GM21390 (cell line): ENCODE measurements at regions not wholly inside any gene's neighbourhood (a gene's known extent, or its start where the extent isn't known, plus 50 kb on each side); places are given as distances from the start of the nearest gene placed in this dataset.
"Not testable (repeated sequence)": the region's sequence is repeated elsewhere in the genome, so short reads cannot be mapped to it uniquely, and the experiment has no call there.

Experiments
- ATAC-seq: cut with Tn5 transposase; IDR thresholded peaks from one replicate; pipeline ENCODE4 v1.9.1; 2021; ENCODE audit not compliant: unreplicated experiment

DNA sequence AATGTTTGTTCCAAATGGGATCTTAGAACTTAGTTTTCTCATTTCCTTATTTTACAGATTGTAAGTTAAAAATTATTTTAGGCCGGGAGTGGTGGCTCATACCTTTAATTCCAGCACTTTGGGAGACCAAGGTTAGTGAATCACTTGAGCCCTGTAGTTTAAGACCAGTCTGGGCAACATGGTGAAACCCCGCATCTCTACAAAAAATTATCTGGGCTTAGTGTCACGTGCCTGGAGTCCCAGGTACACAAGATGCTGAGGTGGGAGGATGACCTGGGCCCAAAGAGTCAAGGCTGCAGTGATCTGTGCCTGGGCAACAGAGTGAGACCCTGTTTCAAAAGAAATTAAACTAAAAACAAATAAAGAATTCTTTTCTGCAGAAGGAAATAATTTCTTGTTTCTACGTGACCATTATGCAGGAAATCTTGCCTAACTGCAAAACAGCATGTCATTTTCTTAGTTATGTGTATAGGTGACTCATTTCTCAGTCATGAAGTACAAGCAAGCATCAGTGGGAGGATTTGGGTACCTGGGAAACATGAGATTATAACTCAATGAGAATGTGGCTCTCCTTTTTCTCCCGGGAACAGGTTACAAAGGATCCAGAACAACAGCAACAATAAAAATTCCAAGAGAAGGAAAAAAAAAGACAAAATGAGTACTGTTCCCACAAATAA is 375.1 kb upstream of the ST8SIA4 start:
- ATAC-seq, result no peak

DNA sequence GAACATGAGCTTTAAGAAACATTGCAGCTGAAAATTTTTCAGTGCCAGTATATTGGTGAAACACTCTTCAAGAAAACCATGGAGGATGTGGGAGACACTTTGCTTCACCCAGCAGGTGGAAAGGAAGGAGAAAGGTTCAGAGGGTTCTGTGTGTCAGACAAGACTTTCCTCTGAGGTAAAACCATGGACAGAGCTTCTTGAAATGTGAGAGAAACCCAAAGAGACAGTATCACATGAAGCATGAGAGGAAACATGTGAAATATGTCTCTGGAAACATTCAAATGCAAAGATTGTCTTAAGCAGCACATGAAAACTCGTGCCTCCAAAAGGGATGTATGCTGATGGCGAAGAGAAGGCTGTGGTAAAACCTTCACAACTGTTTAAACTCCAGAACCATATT is 368.9 kb upstream of the ST8SIA4 start:
- ATAC-seq, result no peak

DNA sequence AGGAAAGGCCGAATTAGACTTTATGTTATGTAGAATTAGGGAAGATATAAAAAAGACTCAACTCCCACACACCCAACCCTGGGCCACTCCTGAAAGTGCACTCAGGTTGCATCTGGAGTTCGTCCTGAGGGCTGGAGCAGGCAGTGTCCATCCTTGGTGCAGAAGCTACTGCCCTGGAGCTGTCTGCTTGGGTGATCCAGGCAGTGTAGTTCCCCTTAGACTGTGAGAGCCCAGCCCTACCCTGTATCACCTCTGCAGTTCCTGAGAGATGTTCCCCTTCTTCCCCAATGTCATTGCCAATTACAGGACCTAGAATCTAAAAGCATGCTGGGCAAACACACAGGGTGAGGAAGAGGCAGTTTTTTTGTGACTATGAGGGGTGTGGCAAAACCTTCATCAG is 368.3 kb upstream of the ST8SIA4 start:
- ATAC-seq, result no peak

DNA sequence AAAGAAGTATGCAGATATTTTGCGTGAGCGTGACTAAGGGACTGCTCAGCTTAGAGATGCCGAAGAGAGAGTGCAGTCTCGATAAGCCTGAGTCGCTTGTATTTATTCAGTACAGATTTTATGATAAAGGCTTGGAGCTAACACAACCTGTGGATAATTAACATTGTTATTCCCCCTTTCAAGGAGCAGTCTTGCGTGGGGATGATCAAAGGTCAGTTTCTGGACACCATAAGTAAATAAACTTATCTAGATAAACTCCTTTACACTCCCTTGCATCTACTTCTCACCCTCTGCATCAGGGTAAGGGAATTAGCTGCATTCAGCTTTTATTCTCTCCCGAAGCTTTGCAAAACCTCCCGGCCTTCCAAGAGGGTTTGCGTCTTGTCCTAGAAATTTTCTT is 357.8 kb upstream of the ST8SIA4 start:
- no peak for ATAC-seq

DNA sequence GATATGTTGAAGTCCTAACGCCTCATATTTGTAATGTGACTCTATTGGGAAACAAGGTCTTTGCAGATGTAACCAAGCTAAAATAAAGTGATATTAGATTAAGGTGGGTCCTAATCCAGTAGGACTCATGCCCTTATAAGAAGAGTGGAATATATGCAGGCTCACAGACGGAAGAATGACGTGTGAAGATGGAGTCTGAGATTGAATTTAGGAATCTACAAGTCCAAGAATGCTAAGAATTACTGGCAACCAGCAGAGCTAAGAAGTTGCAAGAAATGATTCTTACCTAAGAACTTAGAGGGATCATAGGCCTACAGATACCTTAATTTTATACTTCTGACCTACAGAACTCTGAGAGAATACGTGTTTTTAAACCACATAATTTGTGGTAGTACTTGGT is 350.0 kb upstream of the ST8SIA4 start:
- ATAC-seq, result no peak

DNA sequence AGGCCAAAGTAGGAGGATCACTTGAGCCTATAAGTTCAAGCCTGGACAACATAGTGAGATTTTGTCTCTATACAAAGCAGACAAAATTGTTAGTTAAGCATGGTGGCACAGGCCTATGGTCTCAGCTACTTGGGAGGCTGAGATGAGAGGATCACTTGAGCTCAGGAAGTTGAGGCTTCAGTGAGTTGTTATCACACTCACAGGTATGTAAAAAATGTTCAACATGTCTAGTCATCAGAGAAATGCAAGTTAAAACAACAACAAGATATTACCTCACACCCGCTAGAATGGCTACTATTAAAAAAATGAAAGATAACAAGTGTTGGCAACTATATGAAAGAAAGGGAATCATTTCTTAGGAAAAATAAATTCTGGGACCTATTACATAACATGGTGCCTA is 341.5 kb upstream of the ST8SIA4 start:
- ATAC-seq, result no peak

DNA sequence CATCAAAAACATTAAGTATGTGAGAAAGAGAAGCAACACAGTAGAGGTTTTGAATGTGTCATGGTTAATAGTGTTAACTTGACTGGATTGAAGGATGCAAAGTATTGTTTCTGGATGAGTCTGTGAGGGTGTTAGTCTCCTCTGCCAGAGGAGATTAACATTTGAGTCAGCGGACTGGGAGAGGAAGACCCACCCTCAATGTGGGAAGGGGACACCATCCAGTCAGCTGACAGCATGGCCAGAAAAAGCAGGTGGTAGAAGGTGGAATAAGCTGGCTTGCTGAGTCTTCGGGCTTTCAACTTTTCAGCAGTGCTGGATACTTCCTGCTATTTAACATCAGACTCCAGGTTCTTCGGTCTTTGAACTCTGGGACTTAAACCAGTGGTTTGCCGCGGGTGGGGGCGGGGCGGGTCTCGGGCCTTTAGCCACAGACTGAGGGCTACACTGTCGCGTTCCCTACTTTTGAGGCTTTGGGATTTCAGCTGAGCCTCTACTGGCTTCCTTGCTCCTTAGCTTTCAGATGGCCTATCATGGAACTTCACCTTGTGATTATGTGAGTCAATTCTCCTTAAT is 309.9 kb upstream of the ST8SIA4 start:
- no peak for ATAC-seq

DNA sequence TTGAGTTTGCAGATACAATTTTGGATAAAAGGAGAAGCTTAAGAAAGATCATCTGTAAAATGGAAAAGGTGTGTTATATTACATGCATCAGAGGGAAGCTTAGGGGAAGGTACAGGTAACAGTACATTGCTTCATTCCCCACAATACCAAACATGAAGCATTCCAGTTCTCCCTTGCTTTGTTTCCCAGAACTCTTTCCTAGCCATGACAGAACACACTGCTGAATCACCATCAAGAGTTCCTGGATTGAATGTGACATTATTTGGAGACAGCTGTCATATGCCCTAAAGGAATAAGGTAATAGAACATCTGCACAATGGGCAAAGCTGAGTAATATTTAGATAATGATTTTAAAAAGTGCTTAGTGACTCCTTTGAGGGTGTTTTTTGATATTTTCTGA is 303.5 kb upstream of the ST8SIA4 start:
- no peak for ATAC-seq

DNA sequence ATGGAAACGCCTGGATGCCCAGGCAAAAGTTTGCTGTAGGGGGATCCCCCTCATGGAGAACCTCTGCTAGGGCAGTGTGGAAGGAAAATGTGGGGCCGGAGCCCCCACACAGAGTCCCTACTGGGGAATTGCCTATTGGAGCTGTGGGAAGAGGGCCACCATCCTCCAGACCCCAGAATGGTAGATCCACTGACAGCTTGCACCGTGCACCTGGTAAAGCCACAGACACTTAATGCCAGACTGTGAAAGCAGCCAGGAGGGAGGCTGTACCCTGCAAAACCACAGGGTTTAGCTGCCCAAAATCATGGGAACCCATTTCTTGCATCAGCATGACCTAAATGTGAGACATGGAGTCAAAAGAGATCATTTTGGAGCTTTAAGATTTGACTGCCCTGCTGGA is 302.0 kb upstream of the ST8SIA4 start:
- not testable (repeated sequence) for ATAC-seq

DNA sequence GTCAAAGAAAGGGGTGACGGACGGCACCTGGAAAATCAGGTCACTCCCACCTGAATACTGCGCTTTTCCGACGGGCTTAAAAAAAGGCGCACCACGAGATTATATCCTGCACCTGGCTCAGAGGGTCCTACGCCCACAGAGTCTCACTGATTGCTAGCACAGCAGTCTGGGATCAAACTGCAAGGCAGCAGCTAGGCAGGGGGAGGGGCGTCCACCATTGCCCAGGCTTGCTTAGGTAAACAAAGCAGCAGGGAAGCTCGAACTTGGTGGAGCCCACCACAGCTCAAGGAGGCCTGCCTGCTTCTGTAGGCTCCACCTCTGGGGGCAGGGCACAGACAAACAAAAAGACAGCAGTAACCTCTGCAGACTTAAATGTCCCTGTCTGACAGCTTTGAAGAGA is 277.3 kb upstream of the ST8SIA4 start:
- not testable (repeated sequence) for ATAC-seq

DNA sequence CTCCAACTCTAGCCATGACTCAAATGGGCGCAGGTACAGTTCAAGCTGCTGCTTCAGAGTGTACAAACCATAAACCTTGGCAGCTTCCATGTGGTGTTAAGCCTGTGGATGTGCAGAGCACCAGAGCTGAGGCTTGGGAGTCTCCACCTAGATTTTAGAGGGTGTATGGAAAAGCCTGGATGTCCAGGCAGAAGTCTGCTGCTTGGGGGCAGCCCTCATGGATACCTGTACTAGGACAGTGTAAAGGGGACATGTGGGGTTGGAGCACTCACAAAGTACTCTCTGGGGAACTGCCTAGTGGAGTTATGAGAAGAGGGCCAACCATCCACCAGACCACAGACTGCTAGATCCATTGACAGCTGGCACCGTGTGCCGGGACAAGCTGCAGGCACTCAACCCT is 273.5 kb upstream of the ST8SIA4 start:
- ATAC-seq, result no peak

DNA sequence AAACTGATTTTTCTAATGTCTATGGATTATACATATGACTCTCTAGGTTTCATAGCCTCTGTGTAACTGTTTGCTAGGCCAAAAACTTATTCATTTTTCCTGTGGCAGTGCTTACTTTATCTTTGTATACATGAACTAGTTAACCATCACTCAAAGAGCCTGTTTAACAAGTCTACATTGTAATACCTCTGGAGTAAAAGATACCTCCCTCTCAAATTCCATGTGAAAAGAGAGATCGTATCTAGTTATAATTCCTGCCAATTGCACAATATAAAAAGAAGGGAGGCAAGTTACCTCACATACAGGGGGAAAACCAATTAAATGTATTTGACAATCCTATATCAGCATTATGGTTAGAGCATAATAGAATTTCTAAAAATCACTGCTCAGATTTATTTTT is 271.9 kb upstream of the ST8SIA4 start:
- ATAC-seq, result no peak

DNA sequence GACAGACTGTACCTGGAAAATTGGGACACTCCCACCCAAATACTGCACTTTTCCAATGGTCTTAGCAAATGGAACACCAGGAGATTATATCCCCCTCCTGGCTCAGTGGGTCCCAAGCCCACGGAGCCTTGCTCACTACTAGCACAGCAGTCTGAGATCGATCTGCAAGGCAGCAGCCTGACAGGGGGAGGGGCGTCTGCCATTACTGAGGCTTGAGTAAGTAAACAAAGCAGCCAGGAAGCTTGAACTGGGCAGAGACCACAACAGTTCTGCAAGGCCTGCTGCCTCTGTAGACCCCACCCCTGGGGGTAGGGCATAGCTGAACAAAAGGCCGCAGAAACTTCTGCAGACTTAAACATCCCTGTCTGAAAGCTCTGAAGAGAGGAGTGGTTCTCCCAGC is 260.0 kb upstream of the ST8SIA4 start:
- no peak for ATAC-seq

DNA sequence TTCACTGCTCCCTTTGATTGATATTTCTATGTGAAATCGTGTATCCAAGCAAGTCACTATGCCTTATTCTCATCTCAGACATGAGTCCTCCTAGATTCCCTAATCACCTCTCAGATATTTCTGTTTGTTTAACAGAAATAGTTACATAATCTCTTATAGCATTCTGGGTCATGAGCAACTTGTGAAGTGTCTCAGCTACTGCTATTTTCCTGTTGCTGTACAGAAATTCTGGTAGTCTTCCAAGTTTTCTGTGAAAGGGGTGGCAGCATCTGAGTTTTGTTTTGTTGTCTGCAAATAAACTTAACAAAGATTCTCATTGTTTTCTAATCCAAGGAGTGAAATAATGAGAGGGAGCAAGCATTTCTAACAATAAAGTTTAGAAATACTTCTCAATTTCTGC is 256.9 kb upstream of the ST8SIA4 start:
- ATAC-seq, result no peak

DNA sequence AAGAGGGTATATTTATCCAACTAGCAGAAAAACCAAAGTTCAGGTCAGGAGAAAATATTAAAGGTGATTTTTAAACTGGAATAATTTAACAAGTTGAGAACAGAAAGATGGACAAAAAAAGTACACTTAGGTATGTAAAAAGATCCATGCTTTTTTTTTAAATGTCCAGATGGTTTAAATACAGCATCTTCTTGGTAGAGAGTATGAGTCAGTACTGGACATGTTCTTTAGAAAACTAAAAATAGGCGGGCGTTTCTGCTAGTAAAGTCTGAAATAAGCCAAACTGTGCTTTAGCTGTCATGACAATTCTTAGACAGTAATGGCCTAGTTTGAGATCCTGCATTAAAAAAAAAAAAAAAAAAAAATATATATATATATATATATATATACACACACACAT is 255.9 kb upstream of the ST8SIA4 start:
- ATAC-seq, result no peak

DNA sequence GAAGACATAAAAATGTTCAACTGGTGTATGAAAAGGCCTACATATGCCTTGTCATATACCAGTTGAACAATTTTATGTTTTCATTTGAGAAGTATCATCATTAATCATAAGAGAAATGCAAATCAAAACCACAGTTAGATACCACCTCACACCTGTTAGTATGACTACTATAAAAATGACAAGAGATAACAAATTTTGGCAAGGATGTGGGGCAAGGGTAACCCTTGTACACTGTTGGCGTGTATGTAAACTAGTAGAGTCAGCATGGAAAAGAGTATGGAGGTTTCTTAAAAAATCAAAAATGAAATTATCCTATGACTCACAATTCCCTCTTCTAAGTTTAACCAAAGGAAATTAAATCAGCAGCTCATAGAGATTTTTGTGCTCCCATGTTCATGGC is 250.4 kb upstream of the ST8SIA4 start:
- ATAC-seq, result no peak

DNA sequence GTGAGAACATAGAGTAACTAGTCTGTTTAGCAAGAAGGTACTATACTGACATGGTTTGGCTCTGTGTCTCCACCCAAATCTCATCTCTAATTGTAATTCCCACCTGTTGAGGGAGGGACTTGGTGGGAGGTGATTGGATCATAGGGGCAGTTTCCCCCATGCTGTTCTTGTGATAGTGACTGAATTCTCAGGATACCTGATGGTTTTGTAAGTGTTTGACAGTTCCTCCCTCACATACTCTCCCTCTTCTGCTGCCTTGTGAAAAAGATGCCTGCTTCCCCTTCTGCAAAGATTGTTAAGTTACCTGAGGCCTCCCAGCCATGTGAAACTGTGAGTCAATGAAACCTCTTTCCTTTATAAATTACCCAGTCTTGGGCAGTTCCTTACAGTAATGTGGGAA is 240.4 kb upstream of the ST8SIA4 start:
- no peak for ATAC-seq

DNA sequence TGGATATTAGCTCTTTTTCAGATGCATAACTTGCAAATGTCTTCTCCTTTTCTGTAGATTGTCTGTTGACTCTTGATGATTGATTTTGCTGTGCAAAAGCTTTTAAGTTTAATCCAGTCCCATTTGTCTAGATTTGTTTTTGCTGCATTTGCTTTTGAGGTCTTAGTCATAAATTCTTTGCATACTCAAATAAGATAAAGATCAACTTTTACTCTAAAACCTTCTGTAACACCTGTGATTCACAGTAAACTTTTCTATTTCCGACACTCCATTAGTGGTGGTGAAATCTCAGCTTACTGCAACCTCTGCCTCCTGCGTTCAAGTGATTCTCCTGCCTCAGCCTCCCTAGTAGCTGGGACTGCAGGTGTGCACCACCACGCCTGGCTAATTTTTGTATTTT is 239.0 kb upstream of the ST8SIA4 start:
- ATAC-seq, result no peak

DNA sequence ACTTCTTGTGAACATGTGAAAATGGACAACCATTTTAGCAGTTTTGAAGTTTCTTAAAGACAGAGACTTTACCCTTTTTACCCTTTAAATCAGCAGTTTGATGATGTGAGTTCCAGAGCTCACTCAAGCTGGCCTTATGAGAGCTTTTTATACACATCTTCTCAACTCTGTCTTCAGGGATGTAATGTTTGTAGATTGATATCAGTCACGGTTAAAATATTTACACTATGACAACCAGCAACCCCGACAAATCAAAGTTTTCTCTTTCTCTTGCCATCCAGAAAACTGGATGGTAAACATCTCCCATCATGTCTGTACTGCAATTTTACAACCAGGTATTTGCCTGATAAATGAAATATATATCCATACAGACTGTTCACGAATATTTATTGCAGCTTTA is 233.4 kb upstream of the ST8SIA4 start:
- ATAC-seq, result no peak

DNA sequence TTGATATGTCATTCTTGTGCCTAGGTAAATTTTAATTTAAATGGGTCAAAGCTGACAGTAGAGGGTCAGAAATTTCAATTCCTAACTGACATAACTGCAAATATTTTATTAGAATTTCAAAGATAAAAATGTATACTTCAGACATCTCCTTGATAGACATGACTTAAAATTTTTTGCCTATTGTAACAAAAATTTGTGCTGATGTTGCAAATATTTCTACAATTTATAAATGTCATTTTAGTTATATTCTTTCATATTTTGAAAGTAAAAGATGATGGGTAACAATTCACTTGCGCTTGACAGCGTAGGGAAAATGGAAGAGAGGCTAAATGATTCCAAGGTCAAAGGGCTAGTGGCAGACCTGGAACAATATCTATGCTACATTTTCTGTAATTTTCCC is 220.3 kb upstream of the ST8SIA4 start:
- ATAC-seq, result no peak

DNA sequence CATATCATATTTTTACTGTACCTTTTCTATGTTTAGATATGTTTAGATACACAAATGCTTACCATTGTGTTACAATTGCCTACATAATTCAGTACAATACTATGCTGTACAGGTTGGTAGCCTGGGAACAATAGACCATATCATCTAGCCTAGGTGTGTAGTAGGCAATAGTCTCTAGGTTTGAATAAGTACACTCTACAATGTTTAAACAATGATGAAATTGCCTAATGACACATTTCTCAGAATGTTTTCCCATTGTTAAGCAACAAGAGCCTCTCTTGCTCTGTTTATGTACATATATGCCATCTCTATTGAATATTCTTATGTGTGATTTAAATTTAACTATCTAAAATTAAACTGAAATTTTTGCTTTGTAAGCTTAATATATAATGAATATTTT is 209.6 kb upstream of the ST8SIA4 start:
- ATAC-seq, result no peak

DNA sequence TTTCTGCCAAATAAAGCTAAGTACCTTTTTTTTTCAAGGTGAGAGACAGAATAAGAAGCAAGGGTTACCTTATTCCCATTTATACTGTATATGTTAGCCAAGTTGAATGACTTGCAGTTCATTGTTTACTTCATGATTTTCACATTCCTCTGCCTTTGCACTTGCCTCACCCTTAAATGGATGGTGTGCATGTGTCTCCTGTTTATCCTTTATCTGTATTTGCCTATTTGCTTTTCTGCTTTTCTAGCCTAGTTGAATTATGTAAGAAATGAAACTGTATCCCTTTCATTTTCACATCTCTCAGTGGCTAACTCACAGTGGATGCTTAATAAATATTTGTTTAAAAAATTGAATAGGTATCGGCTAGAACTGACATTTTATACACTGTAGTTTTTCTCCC is 200.8 kb upstream of the ST8SIA4 start:
- ATAC-seq, result no peak

DNA sequence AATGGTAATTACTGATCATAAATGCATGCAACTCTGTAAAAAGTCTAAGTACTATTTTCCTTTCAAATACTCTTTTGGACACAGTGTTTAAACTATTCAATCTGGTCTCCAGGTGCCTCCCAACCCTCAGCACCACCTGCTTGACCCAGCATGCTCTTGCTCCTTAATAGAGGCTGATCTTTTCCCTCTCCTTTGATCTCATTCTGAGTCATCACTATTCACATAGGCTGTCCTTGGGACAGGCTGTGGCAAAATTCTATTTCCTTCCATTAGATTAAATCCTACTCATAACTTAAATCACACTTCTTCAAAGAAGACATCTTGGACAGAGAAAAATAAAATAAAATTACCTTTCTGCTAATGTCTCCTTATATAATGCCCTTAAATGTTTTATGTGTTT is 199.4 kb upstream of the ST8SIA4 start:
- no peak for ATAC-seq
